NB4 (cell line): ENCODE measurements at regions not wholly inside any gene's neighbourhood (a gene's known extent, or its start where the extent isn't known, plus 50 kb on each side); places are given as distances from the start of the nearest gene placed in this dataset.

Experiments used
- DNase-seq: peaks from one replicate; pipeline ENCODE4 v3.0.0; 2010; ENCODE audit warnings: low read depth
- H3K4me3 ChIP-seq: one replicate; pipeline ENCODE4 v1.5.1; 2011; ENCODE audit warnings: mild to moderate bottlenecking, low read depth, low read length, moderate library complexity
- MAX ChIP-seq: IDR thresholded peaks from 2 replicates; pipeline ENCODE4 v1.6.1; 2011; ENCODE audit warnings: low read depth, low read length
- MYC ChIP-seq: IDR thresholded peaks from 2 replicates; pipeline ENCODE4 v1.6.1; 2011; ENCODE audit warnings: low read depth, low read length
- POLR2A ChIP-seq: IDR thresholded peaks from 2 replicates; pipeline ENCODE4 v1.6.1; 2011; ENCODE audit warnings: mild to moderate bottlenecking; ENCODE audit not compliant: insufficient read length; ENCODE audit errors: extremely low read depth
- TF ChIP-seq, protein P1 (sequence below): IDR thresholded peaks from one replicate; pipeline ENCODE4 v1.5.1; 2012; ENCODE audit warnings: low read depth, low read length

DNA sequence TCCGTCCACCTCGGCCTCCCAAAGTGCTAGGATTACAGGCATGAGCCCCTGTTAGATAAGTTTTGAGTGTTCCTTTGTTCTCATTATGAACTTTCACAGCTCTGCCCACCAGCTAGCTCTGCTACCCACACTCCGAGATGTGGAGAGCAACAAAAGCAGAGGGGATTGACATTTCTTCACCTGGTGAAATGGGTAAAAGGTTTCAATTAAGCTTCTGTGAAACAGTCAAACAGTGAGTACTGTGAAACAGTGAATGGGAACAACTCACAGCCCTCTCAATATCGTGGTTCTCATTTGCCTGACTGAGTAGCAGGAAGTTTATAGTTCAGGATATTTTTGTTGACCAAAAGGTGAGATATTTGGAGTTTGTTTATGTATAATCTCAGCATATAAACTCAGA is 412.8 kb downstream of the CD83 start:
- H3K4me3 ChIP-seq, result no peak overlapping the region
- no peak for DNase-seq
- TF ChIP-seq MYC (no peak), MAX (no peak), POLR2A (no peak)

- no peak for TF ChIP-seq MYC
- TF ChIP-seq, protein P1, sequence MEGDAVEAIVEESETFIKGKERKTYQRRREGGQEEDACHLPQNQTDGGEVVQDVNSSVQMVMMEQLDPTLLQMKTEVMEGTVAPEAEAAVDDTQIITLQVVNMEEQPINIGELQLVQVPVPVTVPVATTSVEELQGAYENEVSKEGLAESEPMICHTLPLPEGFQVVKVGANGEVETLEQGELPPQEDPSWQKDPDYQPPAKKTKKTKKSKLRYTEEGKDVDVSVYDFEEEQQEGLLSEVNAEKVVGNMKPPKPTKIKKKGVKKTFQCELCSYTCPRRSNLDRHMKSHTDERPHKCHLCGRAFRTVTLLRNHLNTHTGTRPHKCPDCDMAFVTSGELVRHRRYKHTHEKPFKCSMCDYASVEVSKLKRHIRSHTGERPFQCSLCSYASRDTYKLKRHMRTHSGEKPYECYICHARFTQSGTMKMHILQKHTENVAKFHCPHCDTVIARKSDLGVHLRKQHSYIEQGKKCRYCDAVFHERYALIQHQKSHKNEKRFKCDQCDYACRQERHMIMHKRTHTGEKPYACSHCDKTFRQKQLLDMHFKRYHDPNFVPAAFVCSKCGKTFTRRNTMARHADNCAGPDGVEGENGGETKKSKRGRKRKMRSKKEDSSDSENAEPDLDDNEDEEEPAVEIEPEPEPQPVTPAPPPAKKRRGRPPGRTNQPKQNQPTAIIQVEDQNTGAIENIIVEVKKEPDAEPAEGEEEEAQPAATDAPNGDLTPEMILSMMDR, result no peak
- no peak for TF ChIP-seq POLR2A
- TF ChIP-seq MAX, result no peak
- no peak overlapping the region for H3K4me3 ChIP-seq
- no peak for DNase-seq
These were observed 415.9 kb downstream of the CD83 start for GRCh38 chr6:14533446-14533845.

DNA sequence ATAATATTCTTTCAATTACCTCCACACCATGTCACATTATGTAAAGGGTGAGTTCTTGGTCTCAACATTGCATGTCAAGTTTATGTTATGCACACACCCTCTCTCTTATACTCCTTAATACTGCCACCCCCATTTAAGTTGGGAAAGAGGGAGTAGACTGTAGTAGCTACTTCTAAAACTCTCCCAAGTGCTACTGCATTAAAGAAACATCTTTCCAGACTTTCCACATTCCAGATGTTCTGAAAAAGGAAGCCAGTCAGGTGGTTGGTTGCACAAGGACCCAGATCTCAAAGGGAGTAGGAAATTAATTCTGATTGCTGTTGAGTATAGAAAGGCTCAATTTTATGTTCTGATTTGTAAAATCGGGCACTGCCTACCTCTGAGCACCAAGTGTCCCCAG is 419.5 kb downstream of the CD83 start:
- DNase-seq, result no peak
- TF ChIP-seq, protein P1, result no peak

DNA sequence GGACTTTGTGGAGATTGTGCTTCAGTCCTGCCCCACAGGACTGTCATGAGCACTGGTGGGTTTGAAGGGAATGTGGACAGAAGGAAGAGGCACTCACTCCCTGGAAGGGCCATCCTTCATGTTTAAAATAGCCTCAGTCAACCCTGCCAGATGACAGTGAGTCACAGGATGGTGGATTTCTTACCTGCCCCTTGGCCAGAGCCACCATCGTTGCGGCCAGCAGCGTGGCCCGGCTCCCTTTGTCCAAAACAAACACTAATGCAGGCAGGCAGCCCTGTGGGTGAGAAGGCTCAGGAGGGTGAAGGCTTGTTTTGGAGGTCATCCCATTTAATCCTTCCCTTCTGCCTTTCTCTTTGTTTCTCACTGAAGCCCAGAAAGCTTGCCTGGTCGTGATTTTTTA is 422.7 kb downstream of the CD83 start:
- DNase-seq, result no peak
- TF ChIP-seq, protein P1, result no peak
- TF ChIP-seq MAX, result no peak
- no peak for TF ChIP-seq POLR2A
- no peak for TF ChIP-seq MYC

More for the DNA sequence above, 419.5 kb downstream of the CD83 start:
- no peak overlapping the region for H3K4me3 ChIP-seq

DNA sequence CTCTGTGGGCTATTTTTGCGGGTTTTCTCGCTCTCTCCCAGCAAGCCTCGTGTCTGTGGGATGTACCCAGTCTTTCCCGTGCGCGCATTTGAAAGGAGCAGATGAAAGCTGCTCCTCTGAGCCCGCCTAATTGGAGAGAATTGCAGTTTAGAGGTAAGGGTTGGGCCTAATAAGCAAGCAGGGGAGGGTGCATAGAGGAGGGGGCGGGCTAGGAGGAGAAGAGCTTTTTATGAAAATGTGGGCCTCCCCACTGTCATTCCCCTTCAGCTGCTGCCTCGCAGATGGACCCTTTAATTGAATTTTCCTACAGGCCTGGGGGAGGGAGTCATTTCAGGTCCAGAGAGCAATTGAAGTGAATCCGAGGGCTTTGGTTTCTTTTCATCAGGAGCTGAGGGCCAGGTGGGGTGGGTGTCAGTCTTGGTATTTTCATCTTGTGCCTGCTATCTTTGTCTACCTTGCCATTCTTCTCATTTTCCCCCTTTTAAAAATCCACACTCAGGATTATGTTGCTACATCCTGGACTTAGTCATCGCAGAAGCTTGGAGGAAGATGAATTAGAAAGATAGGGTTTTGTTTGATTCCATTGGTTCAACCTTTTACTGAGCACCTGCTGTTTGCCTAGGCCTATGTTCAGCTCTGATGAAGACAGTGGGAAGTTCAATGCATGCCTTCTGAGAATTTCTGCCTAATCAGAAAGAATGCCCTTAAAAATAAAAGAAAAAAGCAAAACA is 423.4 kb downstream of the CD83 start:
- TF ChIP-seq POLR2A, result no peak
- TF ChIP-seq MAX, result no peak
- TF ChIP-seq, protein P1, result no peak
- TF ChIP-seq MYC, result no peak
- no peak overlapping the region for H3K4me3 ChIP-seq
- no peak for DNase-seq

More for the DNA sequence above, 422.7 kb downstream of the CD83 start:
- no peak overlapping the region for H3K4me3 ChIP-seq

DNA sequence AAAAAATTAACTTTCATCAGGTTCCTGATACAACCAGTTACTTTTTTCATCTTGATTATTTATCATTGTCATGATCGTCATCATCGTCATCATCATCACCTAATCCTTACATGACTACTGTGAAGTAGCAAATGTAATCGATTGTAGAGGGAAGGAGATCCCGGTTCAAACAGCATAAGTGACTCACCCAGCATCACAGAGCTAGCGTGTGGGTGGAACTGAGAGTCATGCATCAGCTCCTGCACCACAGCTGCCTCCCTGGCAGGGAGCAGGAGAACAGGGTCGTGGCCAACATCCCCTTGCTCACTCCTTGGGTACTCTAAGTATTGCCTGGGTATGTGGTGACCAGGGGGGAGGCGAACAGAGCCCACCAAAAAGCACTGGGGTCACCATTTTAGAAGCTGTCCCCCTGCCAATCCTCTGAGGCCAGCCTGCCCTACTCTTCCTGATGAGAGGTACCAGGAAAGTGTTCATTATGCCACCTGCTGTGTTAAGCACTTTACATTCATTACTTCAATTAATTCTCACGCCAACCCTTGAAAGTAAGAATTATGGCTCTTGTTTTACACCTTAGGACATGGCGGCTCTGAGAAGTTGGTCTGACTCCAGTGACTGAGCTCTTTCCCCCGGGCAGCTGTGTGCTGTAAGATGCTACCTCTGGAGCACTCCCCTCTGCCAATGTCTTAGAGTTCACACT is 425.2 kb downstream of the CD83 start:
- H3K4me3 ChIP-seq, result no peak overlapping the region
- TF ChIP-seq MYC (no peak), MAX (no peak), POLR2A (no peak)
- TF ChIP-seq, protein P1, result no peak
- DNase-seq, result peak; percentile 52
